Liver (tissue), 3 donors: ENCODE measurements at regions not wholly inside any gene's neighbourhood (a gene's known extent, or its start where the extent isn't known, plus 50 kb on each side); places are given as distances from the start of the nearest gene placed in this dataset.

Experiments
- FOXA1 ChIP-seq: IDR thresholded peaks from 2 replicates; pipeline ENCODE4 v1.6.1; 2016; ENCODE audit warnings: antibody characterized with exemption
- RXRA ChIP-seq, 2 donors: IDR thresholded peaks; 2 replicates each; pipeline ENCODE4 v1.6.1; 2017 to 2018; ENCODE audit warnings: antibody characterized with exemption in 2 of 2, mild to moderate bottlenecking in 1 of 2
- YY1 ChIP-seq: IDR thresholded peaks from 2 replicates; pipeline ENCODE4 v1.6.1; 2016; ENCODE audit warnings: antibody characterized with exemption, mild to moderate bottlenecking
- TF ChIP-seq, protein P1 (sequence below): fragments of 150-350 bp; IDR thresholded peaks from 2 replicates; pipeline ENCODE4 v1.5.1; 2017; ENCODE audit warnings: improper control_type of control experiment, low read depth, low read length; ENCODE audit not compliant: missing input control
- TF ChIP-seq, protein P2 (sequence below): IDR thresholded peaks from 2 replicates; pipeline ENCODE4 v1.6.1; 2016; ENCODE audit warnings: antibody characterized with exemption, mild to moderate bottlenecking
- TF ChIP-seq, protein P3 (sequence below): IDR thresholded peaks from 2 replicates; pipeline ENCODE4 v1.6.1; 2016; ENCODE audit warnings: antibody characterized with exemption
- donor health status: healthy.
- donor health status: healthy.

DNA sequence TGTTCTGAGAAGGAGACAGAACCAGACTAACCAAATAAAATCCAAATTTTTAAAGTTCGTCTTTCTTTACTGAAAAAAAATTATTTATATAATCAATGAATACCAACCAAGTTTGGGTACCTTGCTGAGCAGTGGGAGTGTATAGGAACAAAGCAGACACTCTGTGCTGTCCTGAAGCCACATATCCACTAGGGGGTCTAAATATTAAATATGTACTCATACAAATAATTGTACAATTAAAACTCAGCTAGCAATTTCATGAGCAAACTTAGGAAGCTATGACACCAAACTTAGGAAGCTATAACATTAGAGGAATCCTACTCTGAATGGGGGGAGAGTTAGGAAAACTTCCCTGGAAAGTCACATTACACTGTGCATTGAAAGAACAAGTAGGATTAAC, 582.0 kb upstream of the EPHA5 start:
- TF ChIP-seq, protein P1, sequence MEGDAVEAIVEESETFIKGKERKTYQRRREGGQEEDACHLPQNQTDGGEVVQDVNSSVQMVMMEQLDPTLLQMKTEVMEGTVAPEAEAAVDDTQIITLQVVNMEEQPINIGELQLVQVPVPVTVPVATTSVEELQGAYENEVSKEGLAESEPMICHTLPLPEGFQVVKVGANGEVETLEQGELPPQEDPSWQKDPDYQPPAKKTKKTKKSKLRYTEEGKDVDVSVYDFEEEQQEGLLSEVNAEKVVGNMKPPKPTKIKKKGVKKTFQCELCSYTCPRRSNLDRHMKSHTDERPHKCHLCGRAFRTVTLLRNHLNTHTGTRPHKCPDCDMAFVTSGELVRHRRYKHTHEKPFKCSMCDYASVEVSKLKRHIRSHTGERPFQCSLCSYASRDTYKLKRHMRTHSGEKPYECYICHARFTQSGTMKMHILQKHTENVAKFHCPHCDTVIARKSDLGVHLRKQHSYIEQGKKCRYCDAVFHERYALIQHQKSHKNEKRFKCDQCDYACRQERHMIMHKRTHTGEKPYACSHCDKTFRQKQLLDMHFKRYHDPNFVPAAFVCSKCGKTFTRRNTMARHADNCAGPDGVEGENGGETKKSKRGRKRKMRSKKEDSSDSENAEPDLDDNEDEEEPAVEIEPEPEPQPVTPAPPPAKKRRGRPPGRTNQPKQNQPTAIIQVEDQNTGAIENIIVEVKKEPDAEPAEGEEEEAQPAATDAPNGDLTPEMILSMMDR = no peak
- no peak for TF ChIP-seq FOXA1
- TF ChIP-seq YY1 = no peak
- TF ChIP-seq, protein P2, sequence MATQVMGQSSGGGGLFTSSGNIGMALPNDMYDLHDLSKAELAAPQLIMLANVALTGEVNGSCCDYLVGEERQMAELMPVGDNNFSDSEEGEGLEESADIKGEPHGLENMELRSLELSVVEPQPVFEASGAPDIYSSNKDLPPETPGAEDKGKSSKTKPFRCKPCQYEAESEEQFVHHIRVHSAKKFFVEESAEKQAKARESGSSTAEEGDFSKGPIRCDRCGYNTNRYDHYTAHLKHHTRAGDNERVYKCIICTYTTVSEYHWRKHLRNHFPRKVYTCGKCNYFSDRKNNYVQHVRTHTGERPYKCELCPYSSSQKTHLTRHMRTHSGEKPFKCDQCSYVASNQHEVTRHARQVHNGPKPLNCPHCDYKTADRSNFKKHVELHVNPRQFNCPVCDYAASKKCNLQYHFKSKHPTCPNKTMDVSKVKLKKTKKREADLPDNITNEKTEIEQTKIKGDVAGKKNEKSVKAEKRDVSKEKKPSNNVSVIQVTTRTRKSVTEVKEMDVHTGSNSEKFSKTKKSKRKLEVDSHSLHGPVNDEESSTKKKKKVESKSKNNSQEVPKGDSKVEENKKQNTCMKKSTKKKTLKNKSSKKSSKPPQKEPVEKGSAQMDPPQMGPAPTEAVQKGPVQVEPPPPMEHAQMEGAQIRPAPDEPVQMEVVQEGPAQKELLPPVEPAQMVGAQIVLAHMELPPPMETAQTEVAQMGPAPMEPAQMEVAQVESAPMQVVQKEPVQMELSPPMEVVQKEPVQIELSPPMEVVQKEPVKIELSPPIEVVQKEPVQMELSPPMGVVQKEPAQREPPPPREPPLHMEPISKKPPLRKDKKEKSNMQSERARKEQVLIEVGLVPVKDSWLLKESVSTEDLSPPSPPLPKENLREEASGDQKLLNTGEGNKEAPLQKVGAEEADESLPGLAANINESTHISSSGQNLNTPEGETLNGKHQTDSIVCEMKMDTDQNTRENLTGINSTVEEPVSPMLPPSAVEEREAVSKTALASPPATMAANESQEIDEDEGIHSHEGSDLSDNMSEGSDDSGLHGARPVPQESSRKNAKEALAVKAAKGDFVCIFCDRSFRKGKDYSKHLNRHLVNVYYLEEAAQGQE = no peak
- TF ChIP-seq, protein P3, sequence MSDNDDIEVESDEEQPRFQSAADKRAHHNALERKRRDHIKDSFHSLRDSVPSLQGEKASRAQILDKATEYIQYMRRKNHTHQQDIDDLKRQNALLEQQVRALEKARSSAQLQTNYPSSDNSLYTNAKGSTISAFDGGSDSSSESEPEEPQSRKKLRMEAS = no peak
- TF ChIP-seq RXRA (IDR thresholded peaks at IDR 0.05) = no peak
